GM21526 (cell line): ENCODE measurements at regions not wholly inside any gene's neighbourhood (a gene's known extent, or its start where the extent isn't known, plus 50 kb on each side); places are given as distances from the start of the nearest gene placed in this dataset.

Source experiments
- ATAC-seq: cut with Tn5 transposase; IDR thresholded peaks from one replicate; pipeline ENCODE4 v1.9.1; 2021; ENCODE audit warnings: moderate library complexity; ENCODE audit not compliant: unreplicated experiment, low FRiP score

DNA sequence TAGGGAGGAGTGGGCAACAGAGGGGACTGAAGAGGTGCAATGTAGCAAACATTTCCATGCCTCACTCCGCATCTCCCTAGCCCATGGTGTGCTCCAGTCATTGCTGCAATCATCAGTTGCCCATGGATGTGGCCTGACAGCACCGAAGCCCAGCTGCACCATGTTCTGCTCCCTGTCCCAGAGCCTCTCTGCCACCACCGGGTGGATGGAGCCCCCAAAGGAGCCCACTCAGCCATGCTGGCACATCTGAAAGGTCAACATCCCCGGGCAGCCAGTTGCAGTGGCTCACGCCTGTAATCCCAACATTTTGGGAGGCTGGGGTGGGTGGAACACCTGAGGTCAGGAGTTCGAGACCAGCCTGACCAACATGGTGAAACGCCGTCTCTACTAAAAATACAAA lies 336.4 kb upstream of the ZMIZ1 start:
- no peak for ATAC-seq

DNA sequence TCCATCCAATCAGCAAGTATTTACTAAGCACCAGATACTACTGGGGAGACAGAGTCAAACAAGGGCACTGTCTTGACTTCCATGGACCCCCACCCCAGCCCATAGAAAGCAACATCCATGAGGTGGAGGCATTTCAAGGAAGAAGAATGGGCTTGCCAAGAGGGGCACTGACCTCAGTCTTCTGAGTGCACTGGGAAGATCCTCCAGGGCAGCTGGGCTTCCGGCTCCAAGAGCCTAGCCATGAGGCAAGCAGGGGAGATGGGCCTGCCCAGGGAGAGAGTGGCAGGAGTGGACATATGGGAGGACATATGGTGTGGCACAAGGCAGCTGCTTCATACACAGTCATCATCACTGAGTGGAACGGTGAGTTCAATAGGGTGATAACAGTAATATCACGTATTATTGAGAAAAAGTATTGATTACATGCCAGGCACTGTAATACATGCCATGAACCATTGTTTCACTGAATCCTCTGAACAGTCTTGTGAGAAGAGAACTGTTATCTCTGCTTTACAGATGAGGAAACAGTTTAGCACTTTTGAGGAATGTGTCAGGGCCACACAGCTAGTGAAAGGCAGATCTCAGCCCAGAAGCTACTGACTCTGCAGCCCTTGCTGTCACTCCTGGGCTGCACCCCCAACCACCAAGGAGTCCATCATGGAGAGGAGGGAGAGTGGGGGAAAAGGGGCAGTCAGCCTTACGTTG lies 331.7 kb upstream of the ZMIZ1 start:
- ATAC-seq = no peak

DNA sequence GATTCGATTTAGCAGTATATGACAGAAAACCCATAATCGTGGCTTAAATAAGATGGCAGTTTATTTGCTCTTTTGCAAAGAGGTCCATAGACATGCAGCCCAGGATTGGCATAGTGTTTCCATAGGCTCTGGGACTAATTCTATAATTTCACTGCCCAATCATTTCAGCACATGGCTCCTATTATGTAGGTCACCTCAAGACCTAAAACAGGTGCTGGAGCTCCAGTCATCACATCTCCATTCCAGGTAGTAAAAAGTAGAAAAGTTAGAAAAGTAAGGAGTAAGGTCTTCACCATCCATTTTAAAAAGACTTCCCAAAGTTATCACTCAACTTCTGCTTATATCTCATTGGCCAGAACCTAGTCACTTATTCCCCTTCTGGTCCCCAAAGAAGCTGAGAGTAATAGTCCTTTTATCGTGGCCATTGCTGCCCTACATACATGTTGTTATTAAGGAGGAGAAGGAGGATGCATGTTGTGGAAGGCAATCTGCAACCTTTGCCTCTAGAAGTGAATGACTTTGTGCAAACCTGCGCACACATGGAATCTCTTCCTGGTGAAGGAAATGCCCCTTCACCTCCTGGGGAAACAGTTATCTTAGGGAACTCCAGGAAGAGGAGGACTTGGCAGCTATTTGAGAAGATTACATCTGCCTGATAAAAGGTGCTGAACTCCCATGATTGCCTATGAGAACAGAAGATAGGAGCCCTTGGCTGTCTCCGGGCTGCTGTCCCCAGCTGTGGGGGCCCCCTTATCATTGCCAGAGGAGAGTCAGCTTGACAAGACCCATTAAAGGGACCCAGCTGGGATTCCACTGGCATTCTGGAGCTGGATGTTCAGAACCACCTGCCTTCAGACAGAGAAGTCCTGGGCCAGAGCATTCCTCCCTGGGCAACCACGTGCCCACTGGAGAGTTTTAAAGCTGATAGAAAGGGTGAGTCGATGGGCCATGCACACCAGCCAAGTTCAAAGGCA lies 330.6 kb upstream of the ZMIZ1 start:
- no peak for ATAC-seq

DNA sequence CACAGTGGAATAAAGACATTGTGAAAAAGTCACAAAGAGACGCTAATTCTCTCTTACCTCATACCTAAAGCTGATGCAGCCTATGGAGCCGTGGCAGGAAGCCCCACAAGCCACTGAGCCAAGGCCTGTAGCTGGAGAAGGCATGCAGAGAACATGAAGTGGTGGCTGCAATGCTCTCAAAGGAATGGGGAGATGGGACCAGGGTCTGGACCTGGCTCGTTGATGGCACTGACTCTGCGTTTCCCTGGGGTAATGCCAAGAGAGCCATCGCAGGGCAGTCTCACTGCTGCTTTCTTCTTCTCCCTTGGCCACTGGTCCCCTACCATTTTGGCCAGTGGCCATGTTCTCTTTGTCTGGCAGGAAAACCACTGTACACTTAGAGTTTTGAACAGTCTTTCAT lies 329.9 kb upstream of the ZMIZ1 start:
- no peak for ATAC-seq

DNA sequence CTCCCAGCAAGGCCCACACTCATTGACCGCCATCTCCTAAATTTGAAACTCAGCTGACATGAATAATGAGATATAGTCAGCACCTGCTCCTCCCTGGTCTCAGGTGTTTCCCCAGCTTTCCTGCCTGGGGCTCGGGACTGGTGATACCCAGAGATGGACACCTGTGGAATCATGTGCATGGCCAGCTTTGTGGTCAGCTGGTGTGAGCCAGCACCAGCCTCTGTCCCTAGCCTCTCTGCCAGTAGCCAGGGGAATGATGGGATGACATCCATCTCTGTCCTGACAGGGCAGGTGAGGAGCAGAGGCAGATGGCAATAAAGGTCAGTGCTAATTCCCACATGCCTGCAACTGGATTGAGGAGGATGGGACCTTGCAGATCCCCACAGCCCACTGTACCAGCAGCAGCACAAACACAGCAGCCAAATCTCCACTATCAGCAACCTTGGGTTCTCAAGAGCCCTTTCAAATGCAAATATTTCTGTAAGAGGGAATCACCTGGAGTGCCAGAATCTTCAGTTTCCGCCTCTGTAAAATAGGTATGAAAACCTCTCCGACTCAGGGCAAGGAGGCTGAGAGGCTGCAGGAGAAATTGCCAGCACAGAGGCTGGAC lies 329.2 kb upstream of the ZMIZ1 start:
- no peak for ATAC-seq

DNA sequence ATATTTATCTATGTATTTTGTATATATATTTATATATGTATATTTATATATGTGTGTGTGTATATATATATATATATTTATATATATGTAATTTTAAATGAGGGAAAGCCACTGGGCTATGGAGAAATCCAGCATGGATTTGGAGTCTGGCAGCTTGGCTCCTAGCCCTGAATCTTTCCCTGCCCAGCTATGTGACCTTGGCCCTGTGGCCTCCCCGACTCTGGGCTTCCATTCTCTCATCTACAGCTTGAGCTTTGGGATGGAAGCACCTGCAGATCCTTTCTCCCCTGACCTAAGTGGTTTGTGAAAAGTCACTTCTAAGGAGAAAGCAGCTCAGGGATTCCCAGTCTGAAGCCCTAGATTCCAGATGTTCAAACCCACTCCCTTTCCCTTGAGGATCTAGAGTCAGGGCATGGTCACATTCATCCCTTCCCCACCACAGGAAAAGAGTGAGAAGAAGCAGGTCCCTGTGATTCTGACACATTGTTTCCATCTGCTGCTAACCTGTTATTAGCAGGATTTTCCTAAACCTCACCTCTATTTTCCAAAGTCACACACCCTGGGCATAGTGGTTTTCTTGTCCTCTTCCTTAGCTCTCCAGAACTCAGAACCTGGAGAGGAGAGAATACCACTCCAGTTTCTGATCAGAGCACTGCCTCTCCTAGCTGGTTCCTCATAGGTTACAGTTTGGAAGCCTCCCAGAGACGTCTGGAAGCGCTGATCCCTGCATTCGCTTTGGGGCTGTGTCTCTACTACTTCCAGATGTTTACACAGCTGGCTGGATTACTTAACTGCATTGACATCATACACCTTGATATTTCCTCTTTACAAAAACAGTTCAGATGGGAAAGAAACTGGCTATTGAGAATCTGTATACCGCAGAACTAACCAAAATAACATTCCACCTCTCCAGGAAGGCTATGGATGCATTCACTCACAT lies 327.5 kb upstream of the ZMIZ1 start:
- ATAC-seq = no peak

DNA sequence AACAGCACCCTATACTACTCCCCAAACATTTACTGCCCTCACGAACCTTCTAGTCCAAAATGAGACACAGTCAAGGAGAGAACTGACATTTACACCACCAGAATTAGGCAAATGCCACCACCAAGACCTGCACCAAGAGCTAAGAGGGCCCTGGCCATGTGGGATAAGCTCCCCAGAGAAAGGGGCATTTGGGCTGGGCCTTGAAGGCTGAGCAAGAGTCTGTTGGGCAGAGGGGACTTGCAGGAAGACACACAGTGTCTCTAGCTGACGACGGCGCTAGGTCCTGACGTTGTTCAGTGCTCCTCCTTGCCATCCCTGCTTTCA lies 326.4 kb upstream of the ZMIZ1 start:
- no peak for ATAC-seq

DNA sequence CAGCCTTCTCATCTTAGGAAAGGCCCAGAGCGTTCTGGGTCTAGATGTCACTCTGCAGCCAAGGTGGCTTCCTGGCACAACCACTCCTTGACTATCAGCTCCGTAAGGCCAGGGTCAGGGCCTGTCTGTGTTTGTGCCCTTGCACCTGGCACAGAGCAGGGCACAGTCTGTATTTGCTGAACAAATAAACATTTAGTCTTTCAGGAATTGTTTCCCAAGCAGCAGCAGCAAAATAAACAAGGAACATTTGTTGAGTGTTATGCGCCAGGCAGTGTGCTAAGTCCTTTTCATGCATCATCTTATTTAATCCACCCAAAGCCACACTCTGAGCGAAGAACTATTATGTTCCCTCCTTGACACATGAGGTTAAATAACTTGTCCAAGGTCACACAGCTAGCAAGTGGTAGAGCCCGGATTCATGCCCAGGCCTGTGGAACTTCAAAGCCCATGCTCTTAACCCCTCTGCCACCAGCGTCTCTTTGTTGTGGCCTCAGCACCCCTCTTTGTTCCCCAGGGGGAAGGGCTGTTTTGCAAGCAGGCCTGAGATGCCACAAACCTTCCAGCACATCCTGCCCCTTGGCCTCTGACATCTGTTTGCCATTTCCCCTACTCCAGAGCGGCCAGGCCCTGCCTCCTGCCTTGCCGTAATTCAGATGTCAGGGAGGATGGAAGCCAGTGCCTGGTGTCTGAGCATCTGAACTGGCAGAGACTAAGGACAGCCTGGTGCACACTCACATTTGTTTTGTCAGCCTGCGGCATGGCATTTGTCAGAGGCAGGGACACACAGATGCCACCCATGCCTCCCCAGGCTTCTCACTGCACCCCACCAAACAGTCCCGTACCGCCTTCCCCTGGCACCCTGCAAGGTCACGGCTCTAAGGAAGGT lies 325.8 kb upstream of the ZMIZ1 start:
- no peak for ATAC-seq

DNA sequence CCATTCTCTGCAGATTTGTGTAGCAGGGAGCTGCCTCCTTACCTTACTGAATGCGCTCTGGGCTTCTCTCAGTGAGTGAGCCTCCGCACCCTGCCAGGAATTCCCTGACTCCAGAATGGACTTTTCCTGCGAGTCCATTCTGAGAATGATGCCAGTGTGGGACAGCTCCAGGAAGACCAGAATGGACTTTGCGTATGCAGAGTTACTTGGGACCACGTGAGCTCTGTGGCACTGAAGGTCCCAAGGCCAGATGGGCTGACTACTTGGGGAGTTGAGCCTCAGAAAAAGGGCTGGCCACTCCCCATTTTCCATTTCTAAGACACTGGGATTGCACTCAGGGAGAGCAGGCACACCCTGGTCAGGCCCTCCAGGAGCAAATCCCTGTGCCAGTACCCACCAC lies 324.7 kb upstream of the ZMIZ1 start:
- no peak for ATAC-seq

DNA sequence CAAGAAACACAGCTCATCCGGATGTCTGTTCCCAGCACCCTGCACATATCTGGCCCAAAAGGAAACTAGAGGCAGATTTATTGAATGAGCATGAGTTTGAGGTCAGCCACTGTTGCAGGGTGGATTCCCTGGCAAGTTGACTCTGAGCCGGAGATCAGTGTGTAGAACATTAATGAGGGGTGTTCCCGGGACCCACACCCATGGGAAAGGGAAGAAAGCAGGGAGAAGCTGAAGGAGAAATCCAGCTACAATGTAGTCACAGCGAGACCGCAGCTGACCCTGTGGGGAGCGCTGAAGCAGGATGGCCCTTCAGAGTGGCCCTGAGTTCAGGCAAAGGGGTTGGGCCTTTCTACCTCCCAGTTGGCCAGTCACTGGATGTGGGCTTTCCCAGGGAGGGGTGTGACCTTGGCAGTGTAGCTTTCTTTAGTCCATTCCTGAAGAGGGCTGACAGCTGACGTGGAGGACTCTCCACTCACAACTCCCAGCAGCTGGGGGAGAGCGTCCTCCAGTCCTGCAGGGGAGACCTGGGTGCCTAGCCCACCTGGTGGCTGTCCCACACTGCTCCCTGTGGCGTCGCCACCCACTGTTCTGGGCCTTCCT lies 324.2 kb upstream of the ZMIZ1 start:
- no peak for ATAC-seq

DNA sequence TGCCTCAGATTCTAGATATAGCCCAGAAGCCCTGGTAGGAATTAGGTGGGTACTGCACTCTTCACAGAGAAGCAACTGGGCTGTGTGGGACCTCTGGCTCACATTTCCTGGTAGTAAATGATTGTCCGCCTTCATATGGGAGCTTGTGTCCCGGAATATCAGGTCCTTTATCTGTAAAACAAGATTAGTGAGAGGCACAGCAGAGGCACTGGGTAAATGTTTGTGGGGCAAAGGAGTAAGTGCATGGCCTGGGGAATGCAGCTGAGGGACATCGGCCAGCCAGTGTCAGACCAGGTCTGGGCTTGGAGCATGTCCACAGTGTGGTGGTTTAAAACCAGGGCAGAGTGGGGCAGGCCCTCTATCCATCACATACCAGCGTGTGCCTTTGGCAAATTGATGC lies 323.3 kb upstream of the ZMIZ1 start:
- ATAC-seq = no peak

DNA sequence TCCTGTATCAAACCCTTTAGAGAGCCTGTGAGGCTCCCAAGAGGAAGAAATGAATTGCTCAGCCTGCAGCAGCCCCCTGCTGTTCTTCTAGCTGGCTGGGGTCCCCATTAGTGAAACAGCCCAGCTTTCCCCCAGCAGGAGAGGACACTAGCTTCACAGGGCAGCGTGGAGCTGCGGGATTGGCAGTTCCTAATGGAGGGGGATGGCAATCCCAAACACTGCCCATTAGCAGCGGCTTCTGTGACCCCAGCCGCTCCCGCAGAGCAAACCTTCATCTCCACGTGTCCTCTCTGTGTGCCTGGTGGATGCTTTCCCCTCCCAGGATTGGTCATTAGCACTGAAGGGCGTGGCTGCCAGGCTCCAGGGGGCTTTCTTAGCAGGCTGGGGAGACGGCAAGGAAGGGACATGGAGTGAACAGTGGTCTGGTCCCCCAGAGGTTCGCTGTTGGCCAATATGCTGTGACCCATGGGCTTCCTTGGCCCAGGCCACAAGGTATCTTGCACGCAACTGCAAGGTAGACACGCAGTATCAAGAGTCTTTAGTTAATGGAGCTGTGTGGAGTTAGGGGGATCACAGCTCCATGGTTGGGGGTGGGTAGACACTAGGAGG lies 322.5 kb upstream of the ZMIZ1 start:
- ATAC-seq = no peak

DNA sequence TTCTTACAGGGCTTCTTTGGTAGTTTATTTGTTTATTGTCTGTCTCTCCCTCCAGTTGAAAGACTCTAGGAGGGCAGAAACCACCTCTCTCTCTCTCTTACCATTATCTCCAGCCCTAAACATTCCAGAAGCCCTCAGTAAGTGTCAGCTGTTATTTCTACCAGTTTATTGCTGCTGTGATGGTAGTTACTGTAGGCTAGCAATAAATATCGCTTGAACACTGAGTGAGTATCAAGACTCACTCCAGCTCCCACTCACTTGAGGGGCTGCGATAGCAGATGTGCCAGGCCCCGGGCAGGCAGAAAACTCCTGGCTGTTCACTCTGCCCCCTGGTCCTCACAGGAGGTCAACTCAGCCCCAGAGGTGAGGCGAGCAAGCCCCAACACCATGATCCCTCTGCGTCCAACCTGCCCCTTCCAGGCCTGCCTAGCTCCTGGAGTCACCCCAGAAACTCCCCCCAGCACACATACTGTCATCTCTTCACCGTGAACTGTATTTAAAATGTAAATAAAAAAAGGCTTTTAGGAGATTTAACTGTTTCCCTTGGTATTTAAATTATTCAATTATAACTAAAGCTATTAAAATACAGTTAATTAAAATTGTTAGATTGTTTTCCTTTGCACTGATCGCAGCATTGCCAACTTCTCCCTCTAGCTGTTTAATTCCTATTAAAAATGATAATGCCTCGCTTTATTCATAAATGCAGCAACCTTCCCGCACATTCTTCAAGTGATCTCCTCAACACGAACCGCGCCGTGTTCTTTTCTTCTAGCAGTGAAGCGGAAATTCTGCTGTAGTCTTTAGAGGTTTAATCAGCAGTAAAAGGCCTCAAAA lies 321.1 kb upstream of the ZMIZ1 start:
- no peak for ATAC-seq

DNA sequence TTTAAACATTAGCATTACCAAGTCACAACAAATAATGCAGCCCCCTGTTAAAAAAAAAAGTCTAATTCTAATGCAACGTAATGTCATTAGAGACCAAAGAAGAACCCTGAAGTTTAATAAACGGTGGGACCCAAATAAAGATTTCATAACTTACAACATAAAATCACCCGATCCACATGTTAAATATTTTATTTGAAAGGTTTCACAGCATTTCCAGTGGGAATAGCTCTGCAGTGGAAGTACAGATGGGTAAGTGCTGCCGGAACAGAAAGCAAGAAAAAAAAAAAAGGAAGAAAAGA lies 320.6 kb upstream of the ZMIZ1 start:
- no peak for ATAC-seq

DNA sequence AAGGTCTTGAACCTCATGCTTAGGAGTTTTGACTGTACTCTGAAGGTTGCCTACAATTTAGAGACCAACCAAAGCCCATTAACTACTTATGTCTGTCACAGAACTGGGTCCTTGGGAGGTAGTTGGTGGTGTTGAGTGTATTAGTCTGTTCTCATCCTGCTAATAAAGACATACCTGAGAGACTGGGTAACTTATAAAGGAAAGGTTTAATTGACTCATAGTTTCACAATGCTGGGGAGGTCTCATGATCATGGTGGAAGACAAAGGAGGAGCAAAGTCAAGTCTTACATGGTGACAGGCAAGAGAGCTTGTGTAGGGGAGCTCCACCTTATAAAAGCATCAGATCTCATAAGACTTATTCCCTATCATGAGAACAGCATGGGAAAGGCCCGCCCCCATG lies 319.6 kb upstream of the ZMIZ1 start:
- no peak for ATAC-seq

DNA sequence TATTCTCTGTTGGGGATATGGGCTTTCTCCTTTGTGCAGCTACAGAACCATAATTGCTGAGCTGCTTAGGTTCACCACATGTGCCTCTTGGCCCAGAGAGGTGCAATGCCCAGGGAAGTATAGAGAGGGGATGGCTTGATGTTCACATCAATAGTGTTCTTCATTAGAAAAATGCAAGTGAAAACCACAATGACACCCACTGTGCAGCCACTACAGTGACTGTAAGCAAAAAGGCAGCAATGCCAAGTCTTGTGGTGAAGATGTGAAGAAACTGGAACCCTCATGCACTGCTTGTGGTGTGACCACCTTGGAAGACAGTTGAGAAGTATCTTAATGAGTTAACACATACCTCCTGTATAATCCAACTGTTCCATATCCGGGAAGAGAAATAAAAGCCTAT lies 318.9 kb upstream of the ZMIZ1 start:
- ATAC-seq = no peak

DNA sequence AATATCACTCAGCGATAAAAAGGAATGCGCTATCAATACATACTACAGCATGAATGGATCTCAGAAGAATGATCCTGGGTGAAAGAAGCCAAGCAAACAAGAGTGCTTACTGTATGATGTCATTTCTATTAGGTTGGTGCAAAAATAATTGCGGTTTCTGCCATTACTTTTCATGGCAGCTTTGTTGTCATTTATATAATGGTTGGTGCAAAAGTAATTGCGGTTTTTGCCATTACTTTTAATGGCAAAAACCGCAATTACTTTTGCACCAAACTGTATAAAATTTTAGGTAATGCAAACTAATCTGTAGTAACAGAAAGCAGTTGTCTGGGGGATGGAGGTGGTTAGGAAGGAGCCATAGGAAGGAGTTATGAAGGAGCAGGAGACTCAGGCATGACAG lies 318.3 kb upstream of the ZMIZ1 start:
- ATAC-seq = no peak

DNA sequence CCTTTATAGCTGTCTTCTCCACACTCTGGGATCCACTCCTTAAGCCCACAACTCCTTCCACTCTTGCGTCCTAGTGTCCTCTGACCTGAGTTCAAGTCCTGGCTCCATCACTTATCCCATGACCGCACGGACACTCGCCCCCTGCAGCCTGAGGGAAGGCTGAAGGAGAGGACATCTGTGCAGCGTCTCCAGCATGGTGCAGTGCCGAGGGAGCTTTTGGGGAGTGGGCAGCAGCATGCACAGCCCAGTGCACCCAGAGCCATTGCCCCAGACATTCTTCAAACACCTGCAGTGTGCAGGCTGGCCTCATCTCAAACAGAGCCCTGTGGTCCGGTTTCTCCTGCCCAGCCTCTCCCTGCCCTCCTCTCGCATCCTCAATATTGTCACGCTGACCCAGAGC lies 317.1 kb upstream of the ZMIZ1 start:
- ATAC-seq = no peak
